Smooth muscle cell (in vitro differentiated cells): ENCODE measurements at regions not wholly inside any gene's neighbourhood (a gene's known extent, or its start where the extent isn't known, plus 50 kb on each side); places are given as distances from the start of the nearest gene placed in this dataset.

ENCODE experiments used
- DNase-seq: peaks from one replicate; lab custom pipeline; 2025; ENCODE audit not compliant: unreplicated experiment; lab: John Stamatoyannopoulos, UW
- H2AFZ ChIP-seq: fragments of 200-600 bp; sonication (generic); 2 replicates; pipeline ENCODE4 v1.6.0; 2016; ENCODE audit warnings: antibody characterized with exemption, low read depth, mild to moderate bottlenecking
- H3F3A ChIP-seq: fragments of 200-600 bp; sonication (generic); 2 replicates; pipeline ENCODE4 v1.6.0; 2017; ENCODE audit warnings: antibody characterized with exemption, low read depth
- H3K27ac ChIP-seq: fragments of 200-600 bp; sonication (generic); 2 replicates; pipeline ENCODE4 v1.5.1; 2016; ENCODE audit warnings: low read depth, mild to moderate bottlenecking
- H3K27me3 ChIP-seq: fragments of 200-600 bp; sonication (generic); 2 replicates; pipeline ENCODE4 v1.6.1; 2016; ENCODE audit warnings: low read depth, mild to moderate bottlenecking
- H3K36me3 ChIP-seq: fragments of 200-600 bp; sonication (generic); 2 replicates; pipeline ENCODE4 v1.5.1; 2016; ENCODE audit warnings: low read depth
- H3K4me1 ChIP-seq: fragments of 200-600 bp; sonication (generic); 2 replicates; pipeline ENCODE4 v1.5.1; 2016; ENCODE audit warnings: low read depth
- H3K4me2 ChIP-seq: fragments of 200-600 bp; sonication (generic); 2 replicates; pipeline ENCODE4 v1.6.0; 2016; ENCODE audit warnings: mild to moderate bottlenecking
- H3K4me3 ChIP-seq: fragments of 200-600 bp; sonication (generic); 2 replicates; pipeline ENCODE4 v1.5.1; 2016; ENCODE audit warnings: mild to moderate bottlenecking
- H3K79me2 ChIP-seq: fragments of 200-600 bp; sonication (generic); 2 replicates; pipeline ENCODE4 v1.6.0; 2016; ENCODE audit warnings: low read depth, mild to moderate bottlenecking
- H3K9ac ChIP-seq: fragments of 200-600 bp; sonication (generic); 2 replicates; pipeline ENCODE4 v1.6.0; 2016; ENCODE audit warnings: low read depth
- H3K9me3 ChIP-seq: fragments of 200-600 bp; sonication (generic); replicated peaks from 2 replicates; pipeline ENCODE4 v1.5.1; 2016; ENCODE audit warnings: low read depth
- H4K20me1 ChIP-seq: fragments of 200-600 bp; sonication (generic); 2 replicates; pipeline ENCODE4 v1.6.0; 2016; ENCODE audit warnings: low read depth
- CTCF ChIP-seq: fragments of 200-600 bp; sonication (generic); IDR thresholded peaks from 2 replicates; pipeline ENCODE4 v1.5.1; 2017; ENCODE audit warnings: borderline replicate concordance, mild to moderate bottlenecking, antibody characterized with exemption; ENCODE audit not compliant: insufficient read depth, poor library complexity, severe bottlenecking
- WGBS: methylation state at CpG from one replicate; pipeline ENCODE4 v1.1.7; 2016; ENCODE audit warnings: low lambda C conversion rate; 5-methylcytosine and 5-hydroxymethylcytosine counted together

GRCh38 chr5:56523790-56524575 is 290.9 kb upstream of the ANKRD55 start:
- H3F3A ChIP-seq, result peaks cover 6% of the 10 kb centered on the region

GRCh38 chr5:56522960-56523359 is 289.8 kb upstream of the ANKRD55 start:
- WGBS, result 81% methylated on average over 1 of the region's 1 CpG
- Histone ChIP-seq H3K79me2 (no peaks in the 10 kb centered on the region), H3K9me3 (no peaks in the 10 kb centered on the region), H4K20me1 (no peaks in the 10 kb centered on the region), H3F3A (peaks cover 6% of the 10 kb centered on the region), H3K4me3 (no peak overlapping the region), H3K27me3 (no peaks in the 10 kb centered on the region), H2AFZ (no peak overlapping the region), H3K27ac (no peak overlapping the region), H3K9ac (no peak overlapping the region), H3K36me3 (no peaks in the 10 kb centered on the region), H3K4me2 (no peak overlapping the region), H3K4me1 (no peaks in the 10 kb centered on the region)
- no peak for DNase-seq
- no peak for TF ChIP-seq CTCF

More at GRCh38 chr5:56523790-56524575, 290.9 kb upstream of the ANKRD55 start:
- no peak overlapping the region for H3K4me3 ChIP-seq
- TF ChIP-seq CTCF, result no peak
- no peak for DNase-seq
- H3K9ac ChIP-seq, result no peak overlapping the region
- H3K36me3 ChIP-seq, result no peaks in the 10 kb centered on the region
- no peaks in the 10 kb centered on the region for H3K79me2 ChIP-seq
- no peaks in the 10 kb centered on the region for H3K4me1 ChIP-seq
- H3K27ac ChIP-seq, result no peak overlapping the region
- H3K4me2 ChIP-seq, result no peak overlapping the region
- no peaks in the 10 kb centered on the region for H4K20me1 ChIP-seq
- 58% methylated on average over 6 of the region's 6 CpGs for WGBS
- H3K9me3 ChIP-seq, result no peaks in the 10 kb centered on the region
- H2AFZ ChIP-seq, result no peak overlapping the region
- no peaks in the 10 kb centered on the region for H3K27me3 ChIP-seq

GRCh38 chr5:56522169-56522568 is 289.0 kb upstream of the ANKRD55 start:
- 82% methylated on average over 5 of the region's 5 CpGs for WGBS
- Histone ChIP-seq H4K20me1 (no peaks in the 10 kb centered on the region), H3K27me3 (no peaks in the 10 kb centered on the region), H3K4me2 (no peak overlapping the region), H3K79me2 (no peaks in the 10 kb centered on the region), H3K9me3 (no peaks in the 10 kb centered on the region), H3K36me3 (no peaks in the 10 kb centered on the region), H3K4me3 (no peak overlapping the region), H3K27ac (no peak overlapping the region), H3K4me1 (no peaks in the 10 kb centered on the region), H2AFZ (no peak overlapping the region), H3K9ac (no peak overlapping the region), H3F3A (peaks cover 11% of the 10 kb centered on the region)
- DNase-seq, result no peak
- TF ChIP-seq CTCF, result no peak
